HepG2 (cell line): ENCODE measurements at regions not wholly inside any gene's neighbourhood (a gene's known extent, or its start where the extent isn't known, plus 50 kb on each side); places are given as distances from the start of the nearest gene placed in this dataset.

Experiments used
- BCLAF1 ChIP-seq: fragments of 450-650 bp; IDR thresholded peaks from 2 replicates; pipeline ENCODE4 v1.6.1; 2017; ENCODE audit warnings: mild to moderate bottlenecking
- EHMT2 ChIP-seq: fragments of 200-600 bp; sonication (generic); IDR thresholded peaks from 2 replicates; pipeline ENCODE4 v1.7.0; 2017; ENCODE audit warnings: antibody characterized with exemption, low read depth, low read length, borderline replicate concordance
- FOXJ3 ChIP-seq: sonication (generic); formaldehyde crosslinking; IDR thresholded peaks from 2 replicates; pipeline ENCODE4 v1.4.0; 2020; ENCODE audit warnings: missing genetic modification reagents, mild to moderate bottlenecking, borderline replicate concordance
- HDAC1 ChIP-seq: sonication (generic); formaldehyde crosslinking; IDR thresholded peaks from 2 replicates; pipeline ENCODE4 v1.5.1; 2020; ENCODE audit warnings: mild to moderate bottlenecking, missing genetic modification reagents
- HIC2 ChIP-seq: sonication (generic); formaldehyde crosslinking; IDR thresholded peaks from 2 replicates; pipeline ENCODE4 v1.9.0; 2022; ENCODE audit warnings: low read depth, missing genetic modification reagents
- HNF1B ChIP-seq: sonication (generic); formaldehyde crosslinking; IDR thresholded peaks from 2 replicates; pipeline ENCODE4 v1.5.1; 2020; ENCODE audit warnings: mild to moderate bottlenecking, moderate library complexity, missing genetic modification reagents
- JARID2 ChIP-seq: sonication (generic); formaldehyde crosslinking; IDR thresholded peaks from 2 replicates; pipeline ENCODE4 v1.8.1; 2023; ENCODE audit warnings: missing genetic modification reagents, inconsistent platforms; ENCODE audit not compliant: insufficient replicate concordance
- MAF1 ChIP-seq: sonication (generic); formaldehyde crosslinking; IDR thresholded peaks from 2 replicates; pipeline ENCODE4 v1.5.0; 2020; ENCODE audit warnings: missing genetic modification reagents, borderline replicate concordance
- MED13 ChIP-seq: sonication (generic); formaldehyde crosslinking; IDR thresholded peaks from 2 replicates; pipeline ENCODE4 v1.5.0; 2020; ENCODE audit warnings: missing genetic modification reagents
- NBN ChIP-seq: fragments of 450-650 bp; conservative IDR thresholded peaks from 2 replicates; pipeline ENCODE4 v1.6.1; 2017
- PHF21A ChIP-seq: sonication (generic); formaldehyde crosslinking; IDR thresholded peaks from 2 replicates; pipeline ENCODE4 v1.5.0; 2020; ENCODE audit warnings: mild to moderate bottlenecking, missing genetic modification reagents
- POLR2AphosphoS5 ChIP-seq: IDR thresholded peaks from 2 replicates; pipeline ENCODE4 v1.6.1; 2012; ENCODE audit warnings: low read depth, low read length
- RNF2 ChIP-seq: fragments of 450-650 bp; conservative IDR thresholded peaks from 2 replicates; pipeline ENCODE4 v1.6.1; 2016; ENCODE audit warnings: low read depth
- SAP130 ChIP-seq: IDR thresholded peaks from 2 replicates; pipeline ENCODE4 v1.6.1; 2016; ENCODE audit warnings: low read depth
- SP4 ChIP-seq: sonication (generic); formaldehyde crosslinking; IDR thresholded peaks from 2 replicates; pipeline ENCODE4 v1.8.1; 2023; ENCODE audit warnings: mild to moderate bottlenecking, missing genetic modification reagents
- STAG1 ChIP-seq: sonication (generic); formaldehyde crosslinking; IDR thresholded peaks from 2 replicates; pipeline ENCODE4 v1.4.0; 2020; ENCODE audit warnings: missing genetic modification reagents
- TP53 ChIP-seq: sonication (generic); formaldehyde crosslinking; conservative IDR thresholded peaks from 2 replicates; pipeline ENCODE4 v1.4.0; 2020; ENCODE audit warnings: missing genetic modification reagents
- ZBTB7B ChIP-seq: sonication (generic); formaldehyde crosslinking; IDR thresholded peaks from 2 replicates; pipeline ENCODE4 v1.4.0; 2020; ENCODE audit warnings: missing genetic modification reagents
- ZFP62 ChIP-seq: sonication (generic); formaldehyde crosslinking; IDR thresholded peaks from 2 replicates; pipeline ENCODE4 v1.4.0; 2020; ENCODE audit warnings: missing genetic modification reagents
- ZNF414 ChIP-seq: sonication (generic); formaldehyde crosslinking; IDR thresholded peaks from 2 replicates; pipeline ENCODE4 v1.5.0; 2020; ENCODE audit warnings: missing genetic modification reagents
- ZNF431 ChIP-seq: sonication (generic); formaldehyde crosslinking; IDR thresholded peaks from 2 replicates; pipeline ENCODE4 v1.9.0; 2022; ENCODE audit warnings: missing genetic modification reagents, low read depth, mild to moderate bottlenecking, borderline replicate concordance
- ZNF878 ChIP-seq: sonication (generic); formaldehyde crosslinking; IDR thresholded peaks from 2 replicates; pipeline ENCODE4 v1.8.1; 2023; ENCODE audit warnings: mild to moderate bottlenecking, missing genetic modification reagents, moderate library complexity
- TF ChIP-seq, protein P1 (sequence below): sonication (generic); formaldehyde crosslinking; IDR thresholded peaks from 2 replicates; pipeline ENCODE4 v1.4.0; 2020; ENCODE audit warnings: mild to moderate bottlenecking, missing genetic modification reagents, borderline replicate concordance

DNA sequence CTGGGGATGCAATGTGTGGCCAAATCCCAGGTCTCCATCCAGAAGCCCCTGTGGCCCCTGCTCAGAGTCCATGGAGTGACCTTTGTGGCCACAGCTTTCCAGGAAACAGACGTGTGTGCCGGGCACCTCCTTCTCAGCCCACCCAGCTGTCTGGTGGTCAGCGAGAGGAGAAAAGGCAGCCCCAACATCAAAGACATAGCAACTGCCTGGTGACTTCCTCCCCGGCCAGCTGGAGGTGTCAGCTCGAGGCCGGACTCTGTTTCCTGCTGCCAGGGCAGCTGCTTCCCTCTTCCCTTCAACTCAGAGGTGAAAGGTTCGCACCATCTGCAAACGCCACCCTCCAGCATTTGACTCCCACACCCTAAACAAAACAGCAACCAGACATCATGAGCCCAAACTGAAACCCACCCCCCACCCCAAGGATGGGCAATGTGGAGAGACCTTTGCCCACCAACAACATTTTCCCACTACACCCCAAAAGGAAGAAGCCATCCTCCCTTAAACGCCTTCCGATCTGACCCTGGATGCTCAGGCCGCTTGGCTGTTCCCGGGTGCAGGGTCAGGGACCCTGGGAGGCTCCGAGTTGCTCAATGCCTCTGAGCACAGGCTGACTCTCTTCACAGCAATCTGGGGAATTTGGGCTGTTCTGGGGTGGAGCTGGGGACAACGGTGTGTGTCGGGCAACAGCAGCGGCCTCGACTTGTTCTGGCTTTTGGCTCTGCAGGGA, 162.3 kb downstream of the PSMG1 start (continued):
- 0 out of 2 replicates have a peak, but pooled peaks have one; percentile 38 for TF ChIP-seq ZNF878 (CRISPR knock-in tag)
- TF ChIP-seq RNF2: no peak
- no peak for TF ChIP-seq JARID2 (CRISPR knock-in tag)
- TF ChIP-seq BCLAF1: no peak
- TF ChIP-seq ZFP62 (CRISPR knock-in tag): no peak
- no peak for TF ChIP-seq NBN
- no peak for TF ChIP-seq MAF1 (CRISPR knock-in tag)
- TF ChIP-seq, protein P1, sequence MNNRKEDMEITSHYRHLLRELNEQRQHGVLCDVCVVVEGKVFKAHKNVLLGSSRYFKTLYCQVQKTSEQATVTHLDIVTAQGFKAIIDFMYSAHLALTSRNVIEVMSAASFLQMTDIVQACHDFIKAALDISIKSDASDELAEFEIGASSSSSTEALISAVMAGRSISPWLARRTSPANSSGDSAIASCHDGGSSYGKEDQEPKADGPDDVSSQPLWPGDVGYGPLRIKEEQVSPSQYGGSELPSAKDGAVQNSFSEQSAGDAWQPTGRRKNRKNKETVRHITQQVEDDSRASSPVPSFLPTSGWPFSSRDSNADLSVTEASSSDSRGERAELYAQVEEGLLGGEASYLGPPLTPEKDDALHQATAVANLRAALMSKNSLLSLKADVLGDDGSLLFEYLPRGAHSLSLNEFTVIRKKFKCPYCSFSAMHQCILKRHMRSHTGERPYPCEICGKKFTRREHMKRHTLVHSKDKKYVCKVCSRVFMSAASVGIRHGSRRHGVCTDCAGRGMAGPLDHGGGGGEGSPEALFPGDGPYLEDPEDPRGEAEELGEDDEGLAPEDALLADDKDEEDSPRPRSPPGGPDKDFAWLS (CRISPR knock-in tag): no peak
- TF ChIP-seq ZBTB7B (CRISPR knock-in tag): peak; percentile 94
- no peak for TF ChIP-seq ZNF414 (CRISPR knock-in tag)
- no peak for TF ChIP-seq EHMT2
- TF ChIP-seq PHF21A (CRISPR knock-in tag): peak; percentile 79
- peak; percentile 45; the same call in 1 of the 2 replicates for TF ChIP-seq ZNF431 (CRISPR knock-in tag)
- no peak for TF ChIP-seq FOXJ3 (CRISPR knock-in tag)
- TF ChIP-seq STAG1 (CRISPR knock-in tag): peak; percentile 40; the same call in 1 of the 2 replicates
- TF ChIP-seq POLR2AphosphoS5: no peak
- peak; percentile 53; the same call in 1 of the 2 replicates for TF ChIP-seq HIC2
- TF ChIP-seq SP4 (CRISPR knock-in tag): peak; percentile 55; the same call in 1 of the 2 replicates
- TF ChIP-seq MED13 (CRISPR knock-in tag): no peak
- no peak for TF ChIP-seq TP53 (CRISPR knock-in tag)
- peak; percentile 76 for TF ChIP-seq SAP130 (CRISPR knock-in tag)
- TF ChIP-seq HDAC1: peak; percentile 73
- TF ChIP-seq HNF1B (CRISPR knock-in tag): peak; percentile 62
